ENCODE measurements at regions not wholly inside any gene's neighbourhood (a gene's known extent, or its start where the extent isn't known, plus 50 kb on each side); places are given as distances from the start of the nearest gene placed in this dataset.

GRCh38 chr2:173808718-173809117, 156.5 kb downstream of the SP3 start:
- TF ChIP-seq POLR2AphosphoS5 (IDR thresholded peaks at IDR 0.05; ENCODE audit: borderline replicate concordance, low read depth, low read length) (no peak), EZH2 (IDR thresholded peaks at IDR 0.05) (no peak)
